Endodermal cell (in vitro differentiated cells): ENCODE measurements at regions not wholly inside any gene's neighbourhood (a gene's known extent, or its start where the extent isn't known, plus 50 kb on each side); places are given as distances from the start of the nearest gene placed in this dataset.
"Not testable (repeated sequence)": the region's sequence is repeated elsewhere in the genome, so short reads cannot be mapped to it uniquely, and the experiment has no call there.

Experiments
- DNase-seq: peaks from one replicate; pipeline ENCODE4 v3.0.0-alpha.2; 2017
- H3K27ac ChIP-seq: 2 replicates; pipeline ENCODE4 v1.5.1; 2013; ENCODE audit warnings: mild to moderate bottlenecking, low read depth, low read length, moderate library complexity
- H3K27me3 ChIP-seq: 2 replicates; pipeline ENCODE4 v1.6.1; 2013; ENCODE audit warnings: mild to moderate bottlenecking, low read length, moderate library complexity; ENCODE audit not compliant: insufficient read depth, control insufficient read depth, poor library complexity, severe bottlenecking
- H3K36me3 ChIP-seq: 2 replicates; pipeline ENCODE4 v1.7.0; 2013; ENCODE audit warnings: mild to moderate bottlenecking, low read length, moderate library complexity; ENCODE audit not compliant: control insufficient read depth, insufficient read depth
- H3K4me1 ChIP-seq: one replicate; pipeline ENCODE4 v1.7.0; 2013; ENCODE audit warnings: low read length; ENCODE audit not compliant: control insufficient read depth, insufficient read depth
- H3K4me3 ChIP-seq: 2 replicates; pipeline ENCODE4 v1.5.1; 2013; ENCODE audit warnings: mild to moderate bottlenecking, low read length, moderate library complexity
- H3K9ac ChIP-seq: 2 replicates; pipeline ENCODE4 v1.6.1; 2013; ENCODE audit warnings: mild to moderate bottlenecking, low read length, moderate library complexity; ENCODE audit not compliant: poor library complexity, severe bottlenecking; ENCODE audit errors: extremely low read depth
- H3K9me3 ChIP-seq: 2 replicates; pipeline ENCODE4 v1.6.1; 2013; ENCODE audit warnings: mild to moderate bottlenecking, low read length, moderate library complexity; ENCODE audit not compliant: control insufficient read depth
- H3K27ac Mint-ChIP-seq: 2 replicates; pipeline ENCODE4 v1.8.0; 2020; ENCODE audit warnings: mixed read lengths
- H3K27me3 Mint-ChIP-seq: 2 replicates; pipeline ENCODE4 v1.8.0; 2021; ENCODE audit warnings: mild to moderate bottlenecking, mixed read lengths; ENCODE audit not compliant: insufficient read depth
- H3K36me3 Mint-ChIP-seq: 2 replicates; pipeline ENCODE4 v1.8.0; 2020; ENCODE audit warnings: low read depth, mixed read lengths
- H3K4me1 Mint-ChIP-seq: 2 replicates; pipeline ENCODE4 v1.8.0; 2020; ENCODE audit warnings: mixed read lengths
- H3K4me3 Mint-ChIP-seq: 2 replicates; pipeline ENCODE4 v1.8.0; 2020; ENCODE audit warnings: mild to moderate bottlenecking, moderate library complexity, mixed read lengths
- H3K9me3 Mint-ChIP-seq: 2 replicates; pipeline ENCODE4 v1.8.0; 2020; ENCODE audit warnings: mild to moderate bottlenecking, mixed read lengths
- WGBS, 2 experiments: methylation state at CpG; one replicate each; pipeline versions ENCODE4 v1.1.5 to v1.1.7; 2013; ENCODE audit warnings: missing lambda C conversion rate in 2 of 2, mixed read lengths in 1 of 2; ENCODE audit not compliant: insufficient coverage in 1 of 2, insufficient read length in 1 of 2; 5-methylcytosine and 5-hydroxymethylcytosine counted together
- TF ChIP-seq, protein P1 (sequence below): fragments of 200-600 bp; sonication (generic); conservative IDR thresholded peaks from 2 replicates; pipeline ENCODE4 v1.5.0; 2021; ENCODE audit warnings: antibody characterized with exemption, mild to moderate bottlenecking

DNA sequence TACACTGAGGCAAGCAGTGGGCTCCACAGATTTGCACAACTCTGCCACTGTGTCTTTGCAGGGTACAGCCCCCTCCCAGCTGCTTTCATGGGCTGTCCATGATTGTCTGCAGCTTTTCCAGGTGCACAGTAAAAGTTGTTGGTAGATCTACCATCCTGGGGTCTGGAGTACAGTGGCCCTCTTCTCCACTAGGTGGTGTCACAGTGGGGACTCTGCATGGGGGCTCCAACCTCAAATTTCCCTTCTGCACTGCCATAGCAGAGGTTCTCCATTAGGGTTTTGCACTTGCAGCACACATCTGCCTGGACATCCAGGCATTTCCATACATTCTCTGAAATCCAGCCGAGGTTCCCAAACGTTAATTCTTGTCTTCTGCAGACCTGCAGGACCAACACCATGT is 1002.3 kb downstream of the FAM133A start:
- peak; percentile 58 for DNase-seq
- Histone ChIP-seq H3K36me3 (no peaks in the 10 kb centered on the region), H3K9ac (no peak overlapping the region), H3K4me3 (no peak overlapping the region), H3K27me3 (no peaks in the 10 kb centered on the region), H3K27ac (no peak overlapping the region), H3K4me1 (no peaks in the 10 kb centered on the region), H3K9me3 (peaks cover 4% of the 10 kb centered on the region)
- Mint-ChIP-seq H3K4me3 (no peak overlapping the region), H3K36me3 (peaks cover 75% of the 10 kb centered on the region), H3K27me3 (no peaks in the 10 kb centered on the region), H3K27ac (no peak overlapping the region), H3K4me1 (peaks cover 2% of the 10 kb centered on the region), H3K9me3 (peaks cover 13% of the 10 kb centered on the region)
- 93 to 100% methylated on average over 2 of the region's 2 CpGs for WGBS, 2 experiments
- TF ChIP-seq, protein P1, sequence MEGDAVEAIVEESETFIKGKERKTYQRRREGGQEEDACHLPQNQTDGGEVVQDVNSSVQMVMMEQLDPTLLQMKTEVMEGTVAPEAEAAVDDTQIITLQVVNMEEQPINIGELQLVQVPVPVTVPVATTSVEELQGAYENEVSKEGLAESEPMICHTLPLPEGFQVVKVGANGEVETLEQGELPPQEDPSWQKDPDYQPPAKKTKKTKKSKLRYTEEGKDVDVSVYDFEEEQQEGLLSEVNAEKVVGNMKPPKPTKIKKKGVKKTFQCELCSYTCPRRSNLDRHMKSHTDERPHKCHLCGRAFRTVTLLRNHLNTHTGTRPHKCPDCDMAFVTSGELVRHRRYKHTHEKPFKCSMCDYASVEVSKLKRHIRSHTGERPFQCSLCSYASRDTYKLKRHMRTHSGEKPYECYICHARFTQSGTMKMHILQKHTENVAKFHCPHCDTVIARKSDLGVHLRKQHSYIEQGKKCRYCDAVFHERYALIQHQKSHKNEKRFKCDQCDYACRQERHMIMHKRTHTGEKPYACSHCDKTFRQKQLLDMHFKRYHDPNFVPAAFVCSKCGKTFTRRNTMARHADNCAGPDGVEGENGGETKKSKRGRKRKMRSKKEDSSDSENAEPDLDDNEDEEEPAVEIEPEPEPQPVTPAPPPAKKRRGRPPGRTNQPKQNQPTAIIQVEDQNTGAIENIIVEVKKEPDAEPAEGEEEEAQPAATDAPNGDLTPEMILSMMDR: peak; percentile 71

DNA sequence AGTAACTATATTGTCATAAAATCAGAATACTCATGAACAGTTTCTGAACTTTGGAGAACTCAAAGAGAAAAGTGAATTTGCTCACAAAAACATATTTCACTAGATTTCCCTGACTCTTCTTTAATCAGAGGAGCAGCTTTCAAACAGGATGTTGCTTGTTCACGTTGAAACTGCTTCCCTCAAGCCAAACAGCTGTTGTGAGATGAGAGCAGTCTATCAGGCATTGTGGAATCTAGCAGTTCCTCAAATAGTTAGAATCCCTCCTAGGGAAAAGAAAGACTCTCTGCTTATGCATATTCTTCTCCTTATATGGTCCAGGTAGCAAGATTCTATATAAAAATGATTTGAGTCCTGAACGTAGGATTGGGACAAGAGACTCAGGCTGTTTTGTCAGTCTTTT is 1012.1 kb downstream of the FAM133A start:
- no peak overlapping the region for H3K27ac ChIP-seq
- peaks cover 3% of the 10 kb centered on the region for H3K4me1 Mint-ChIP-seq
- H3K9ac ChIP-seq: no peak overlapping the region
- WGBS, 2 experiments: 50 to 62% methylated on average over 1 of the region's 2 CpGs
- peaks cover 29% of the 10 kb centered on the region for H3K9me3 Mint-ChIP-seq
- H3K9me3 ChIP-seq: peaks cover 10% of the 10 kb centered on the region
- no peaks in the 10 kb centered on the region for H3K4me1 ChIP-seq
- peaks cover 67% of the 10 kb centered on the region for H3K36me3 Mint-ChIP-seq
- no peak overlapping the region for H3K4me3 Mint-ChIP-seq
- no peak overlapping the region for H3K27ac Mint-ChIP-seq
- H3K4me3 ChIP-seq: no peak overlapping the region
- H3K36me3 ChIP-seq: no peaks in the 10 kb centered on the region
- no peak for DNase-seq
- H3K27me3 ChIP-seq: no peaks in the 10 kb centered on the region
- TF ChIP-seq, protein P1: no peak
- H3K27me3 Mint-ChIP-seq: no peaks in the 10 kb centered on the region

- peaks cover 50% of the 10 kb centered on the region for H3K4me1 Mint-ChIP-seq
- H3K9me3 Mint-ChIP-seq: peaks cover 49% of the 10 kb centered on the region
- Histone ChIP-seq H3K36me3 (no peaks in the 10 kb centered on the region), H3K4me1 (no peaks in the 10 kb centered on the region), H3K9ac (no peak overlapping the region), H3K27me3 (no peaks in the 10 kb centered on the region), H3K4me3 (no peak overlapping the region), H3K9me3 (peaks cover 14% of the 10 kb centered on the region), H3K27ac (no peak overlapping the region)
- TF ChIP-seq, protein P1: no peak
- no peak for DNase-seq
- peaks cover 75% of the 10 kb centered on the region for H3K36me3 Mint-ChIP-seq
- no peaks in the 10 kb centered on the region for H3K27me3 Mint-ChIP-seq
- no peak overlapping the region for H3K4me3 Mint-ChIP-seq
- WGBS, 2 experiments: 50% methylated on average over 3 of the region's 3 CpGs; no CpG with 5 or more reads in 1 of the 2 experiments
- H3K27ac Mint-ChIP-seq: peak overlapping the region; percentile 85
These were observed 1021.9 kb downstream of the FAM133A start for GRCh38 chrX:94695910-94696309.

GRCh38 chrX:94704348-94705256 is 1030.6 kb downstream of the FAM133A start:
- not testable (repeated sequence) for H3K36me3 ChIP-seq, H3K9ac ChIP-seq, H3K4me1 ChIP-seq, H3K27ac ChIP-seq, H3K27me3 Mint-ChIP-seq, H3K27me3 ChIP-seq
- H3K9me3 Mint-ChIP-seq: peaks cover 41% of the 10 kb centered on the region
- peak; percentile 64 for DNase-seq
- Histone ChIP-seq H3K9me3 (peaks cover 20% of the 10 kb centered on the region), H3K4me3 (peak overlapping the region; percentile 60)
- WGBS, 2 experiments: 41% methylated on average over 11 of the region's 15 CpGs; no CpG with 5 or more reads in 1 of the 2 experiments
- peak overlapping the region; percentile 76 for H3K4me3 Mint-ChIP-seq
- H3K27ac Mint-ChIP-seq: peak overlapping the region; percentile 88
- H3K4me1 Mint-ChIP-seq: peaks cover 44% of the 10 kb centered on the region
- H3K36me3 Mint-ChIP-seq: peaks cover 36% of the 10 kb centered on the region
